NT2/D1 (cell line): ENCODE measurements at regions not wholly inside any gene's neighbourhood (a gene's known extent, or its start where the extent isn't known, plus 50 kb on each side); places are given as distances from the start of the nearest gene placed in this dataset.

ENCODE experiments used
- SUZ12 ChIP-seq: IDR thresholded peaks from 2 replicates; pipeline ENCODE4 v1.6.1; 2011; ENCODE audit not compliant: insufficient read length, insufficient read depth; ENCODE audit errors: extremely low read depth
- YY1 ChIP-seq: IDR thresholded peaks from 2 replicates; pipeline ENCODE4 v1.6.1; 2011; ENCODE audit not compliant: insufficient read length, insufficient read depth
- ZNF274 ChIP-seq: IDR thresholded peaks from 2 replicates; pipeline ENCODE4 v1.6.1; 2011; ENCODE audit warnings: mild to moderate bottlenecking, low read depth, low read length

- TF ChIP-seq ZNF274 (no peak), YY1 (no peak), SUZ12 (no peak)
Measured at GRCh38 chr14:87171141-87171540, 821.8 kb downstream of the GALC start.
